Keratinocyte (primary cell): ENCODE measurements at regions not wholly inside any gene's neighbourhood (a gene's known extent, or its start where the extent isn't known, plus 50 kb on each side); places are given as distances from the start of the nearest gene placed in this dataset.
"Not testable (repeated sequence)": the region's sequence is repeated elsewhere in the genome, so short reads cannot be mapped to it uniquely, and the experiment has no call there.

Source experiments
- DNase-seq: peaks from one replicate; pipeline ENCODE4 v3.0.0-alpha.2; 2011; ENCODE audit warnings: low read depth, missing footprints, low spot score
- FAIRE-seq: peaks from 2 replicates; lab custom pipeline; 2011; peaks lifted over from hg19 to GRCh38; lab: Jason Lieb, UNC
- H2AFZ ChIP-seq: 2 replicates; pipeline ENCODE4 v1.6.0; 2012; ENCODE audit warnings: low read length, control low read depth, inconsistent platforms; ENCODE audit not compliant: control insufficient read depth
- H3K27ac ChIP-seq: 2 replicates; pipeline ENCODE4 v1.5.1; 2011; ENCODE audit warnings: low read length; ENCODE audit not compliant: control insufficient read depth, insufficient read depth
- H3K27me3 ChIP-seq: 3 replicates; pipeline ENCODE4 v1.6.0; 2011; ENCODE audit warnings: low read length; ENCODE audit not compliant: control insufficient read depth, insufficient read depth; ENCODE audit errors: extremely low read depth
- H3K36me3 ChIP-seq, 2 experiments: 2 replicates in 1 of 2; 3 replicates in 1 of 2; pipeline ENCODE4 v1.5.1; 2011; ENCODE audit warnings: low read length in 2 of 2, mild to moderate bottlenecking in 1 of 2; ENCODE audit not compliant: control insufficient read depth in 2 of 2, insufficient read depth in 2 of 2; ENCODE audit errors: extremely low read depth in 1 of 2
- H3K4me1 ChIP-seq: 3 replicates; pipeline ENCODE4 v1.5.1; 2011; ENCODE audit warnings: low read length; ENCODE audit not compliant: control insufficient read depth, insufficient read depth; ENCODE audit errors: extremely low read depth
- H3K4me2 ChIP-seq: 3 replicates; pipeline ENCODE4 v1.6.0; 2011; ENCODE audit warnings: low read depth, low read length; ENCODE audit not compliant: control insufficient read depth, insufficient read depth; ENCODE audit errors: extremely low read depth
- H3K4me3 ChIP-seq, 3 experiments: fragments of 200-600 bp in 1 of 3; sonication (generic) in 1 of 3; 2 replicates in 2 of 3; 3 replicates in 1 of 3; pipeline ENCODE4 v1.5.1; 2011 to 2016; ENCODE audit warnings: low read length in 3 of 3, mild to moderate bottlenecking in 3 of 3, control low read depth in 2 of 3, inconsistent platforms in 1 of 3, low read depth in 1 of 3, mixed read lengths in 1 of 3, mixed run types in 1 of 3, moderate library complexity in 1 of 3; ENCODE audit not compliant: control insufficient read depth in 2 of 3, insufficient read depth in 2 of 3; ENCODE audit errors: extremely low read depth in 1 of 3
- H3K79me2 ChIP-seq: 2 replicates; pipeline ENCODE4 v1.6.0; 2012; ENCODE audit warnings: low read length; ENCODE audit not compliant: control insufficient read depth, insufficient read depth
- H3K9ac ChIP-seq: 3 replicates; pipeline ENCODE4 v1.6.0; 2011; ENCODE audit warnings: low read length; ENCODE audit not compliant: control insufficient read depth, insufficient read depth; ENCODE audit errors: extremely low read depth
- H3K9me1 ChIP-seq: 3 replicates; pipeline ENCODE4 v1.6.0; 2011; ENCODE audit warnings: low read length; ENCODE audit not compliant: control insufficient read depth, insufficient read depth; ENCODE audit errors: extremely low read depth
- H3K9me3 ChIP-seq: 2 replicates; pipeline ENCODE4 v1.5.1; 2012; ENCODE audit warnings: low read depth, low read length; ENCODE audit not compliant: control insufficient read depth
- H4K20me1 ChIP-seq: 3 replicates; pipeline ENCODE4 v1.6.0; 2011; ENCODE audit warnings: low read length; ENCODE audit not compliant: control insufficient read depth, insufficient read depth; ENCODE audit errors: extremely low read depth
- EZH2 ChIP-seq: IDR thresholded peaks from one replicate; pipeline ENCODE4 v1.6.1; 2012; ENCODE audit warnings: inconsistent platforms, mild to moderate bottlenecking, low read length, moderate library complexity
- dilution Hi-C: fragments of 300-500 bp; cut with MboI; formaldehyde crosslinking; loops from one replicate; pipeline ENCODE4 v1.7.0; 2020; ENCODE audit warnings: low sequenced_read_pairs; ENCODE audit not compliant: extremely low pct_ligation_motif_present
- TF ChIP-seq, protein P1 (sequence below), 3 experiments: IDR thresholded peaks in 1 of 3; conservative IDR thresholded peaks in 1 of 3; optimal IDR thresholded peaks in 1 of 3; 2 replicates in 2 of 3; 3 replicates in 1 of 3; pipeline versions ENCODE3 to v1.5.1; 2011; ENCODE audit warnings: low read length in 3 of 3, mild to moderate bottlenecking in 3 of 3, moderate library complexity in 2 of 3, control low read depth in 1 of 3, inconsistent platforms in 1 of 3; ENCODE audit not compliant: insufficient read depth in 2 of 3; ENCODE audit errors: extremely low read depth in 1 of 3

GRCh38 chr1:157319567-157319966 is 181.4 kb upstream of the ETV3 start:
- dilution Hi-C loops, result no loop called here
- Histone ChIP-seq H3K4me1 (no peaks in the 10 kb centered on the region), H3K4me2 (no peak overlapping the region), H3K79me2 (no peaks in the 10 kb centered on the region), H3K27me3 (no peaks in the 10 kb centered on the region), H3K36me3 (no peaks in the 10 kb centered on the region), H3K4me3 (no peak overlapping the region), H3K9ac (no peak overlapping the region), H2AFZ (no peak overlapping the region), H3K9me3 (no peaks in the 10 kb centered on the region), H4K20me1 (no peaks in the 10 kb centered on the region), H3K9me1 (no peaks in the 10 kb centered on the region), H3K27ac (no peak overlapping the region)
- TF ChIP-seq, protein P1, sequence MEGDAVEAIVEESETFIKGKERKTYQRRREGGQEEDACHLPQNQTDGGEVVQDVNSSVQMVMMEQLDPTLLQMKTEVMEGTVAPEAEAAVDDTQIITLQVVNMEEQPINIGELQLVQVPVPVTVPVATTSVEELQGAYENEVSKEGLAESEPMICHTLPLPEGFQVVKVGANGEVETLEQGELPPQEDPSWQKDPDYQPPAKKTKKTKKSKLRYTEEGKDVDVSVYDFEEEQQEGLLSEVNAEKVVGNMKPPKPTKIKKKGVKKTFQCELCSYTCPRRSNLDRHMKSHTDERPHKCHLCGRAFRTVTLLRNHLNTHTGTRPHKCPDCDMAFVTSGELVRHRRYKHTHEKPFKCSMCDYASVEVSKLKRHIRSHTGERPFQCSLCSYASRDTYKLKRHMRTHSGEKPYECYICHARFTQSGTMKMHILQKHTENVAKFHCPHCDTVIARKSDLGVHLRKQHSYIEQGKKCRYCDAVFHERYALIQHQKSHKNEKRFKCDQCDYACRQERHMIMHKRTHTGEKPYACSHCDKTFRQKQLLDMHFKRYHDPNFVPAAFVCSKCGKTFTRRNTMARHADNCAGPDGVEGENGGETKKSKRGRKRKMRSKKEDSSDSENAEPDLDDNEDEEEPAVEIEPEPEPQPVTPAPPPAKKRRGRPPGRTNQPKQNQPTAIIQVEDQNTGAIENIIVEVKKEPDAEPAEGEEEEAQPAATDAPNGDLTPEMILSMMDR (optimal IDR thresholded peaks at IDR 0.05 in 1 of 3, IDR thresholded peaks at IDR 0.05 in 1 of 3, conservative IDR thresholded peaks at IDR 0.05 in 1 of 3; ENCODE audit: extremely low read depth in 1 of 3, insufficient read depth in 2 of 3, low read length in 3 of 3), result no peak
- TF ChIP-seq EZH2, result no peak
- FAIRE-seq (no peak), DNase-seq (no peak)

DNA sequence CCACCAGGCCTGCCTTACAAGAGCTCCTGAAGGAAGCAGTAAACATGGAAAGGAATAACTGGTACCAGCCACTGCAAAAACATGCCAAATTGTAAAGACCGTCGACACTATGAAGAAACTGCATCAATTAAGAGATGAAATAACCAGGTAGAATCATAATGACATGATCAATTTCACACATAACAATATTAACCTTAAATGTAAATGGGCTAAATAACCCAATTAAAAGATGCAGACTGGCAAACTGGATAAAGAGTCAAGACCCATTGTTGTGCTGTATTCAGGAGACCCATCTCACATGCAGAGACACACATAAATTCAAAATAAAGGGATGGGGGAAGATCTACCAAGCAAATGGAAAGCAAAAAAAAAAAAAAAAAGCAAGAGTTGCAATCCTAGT is 179.0 kb upstream of the ETV3 start:
- FAIRE-seq, H3K79me2 ChIP-seq, H3K27me3 ChIP-seq, H3K4me3 ChIP-seq, H3K9ac ChIP-seq, H4K20me1 ChIP-seq, H3K4me1 ChIP-seq, H3K27ac ChIP-seq, H3K36me3 ChIP-seq, dilution Hi-C loops, H3K9me1 ChIP-seq, H2AFZ ChIP-seq, H3K4me2 ChIP-seq, H3K9me3 ChIP-seq, DNase-seq: not testable (repeated sequence)

DNA sequence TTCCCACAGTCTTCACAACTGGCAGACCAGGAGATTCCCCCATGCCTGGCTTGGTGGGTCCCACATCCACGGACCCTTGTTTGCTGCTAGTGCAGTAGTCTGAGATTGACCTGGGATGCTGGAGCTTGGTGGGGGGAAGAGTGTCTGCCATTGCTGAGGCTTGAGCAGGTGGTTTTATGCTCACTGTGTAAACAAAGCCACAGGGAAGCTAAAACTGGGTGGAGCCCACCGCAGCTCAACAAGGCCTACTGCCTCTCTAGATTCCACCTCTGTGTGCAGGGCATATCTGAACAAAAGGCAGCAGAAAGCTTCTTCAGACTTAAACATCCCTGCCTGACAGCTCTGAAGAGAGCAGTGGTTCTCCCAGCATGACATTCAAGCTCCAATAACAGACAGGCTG is 177.3 kb upstream of the ETV3 start:
- Histone ChIP-seq H2AFZ (no peak overlapping the region), H3K4me2 (no peak overlapping the region), H4K20me1 (no peaks in the 10 kb centered on the region), H3K4me3 (no peak overlapping the region), H3K4me1 (no peaks in the 10 kb centered on the region), H3K27me3 (no peaks in the 10 kb centered on the region), H3K9me3 (no peaks in the 10 kb centered on the region), H3K9me1 (no peaks in the 10 kb centered on the region), H3K9ac (no peak overlapping the region), H3K36me3 (no peaks in the 10 kb centered on the region), H3K79me2 (no peaks in the 10 kb centered on the region), H3K27ac (no peak overlapping the region)
- dilution Hi-C loops, result no loop called here
- TF ChIP-seq, protein P1 (optimal IDR thresholded peaks at IDR 0.05 in 1 of 3, IDR thresholded peaks at IDR 0.05 in 1 of 3, conservative IDR thresholded peaks at IDR 0.05 in 1 of 3; ENCODE audit: extremely low read depth in 1 of 3, insufficient read depth in 2 of 3, low read length in 3 of 3), result no peak
- TF ChIP-seq EZH2, result no peak
- FAIRE-seq (no peak), DNase-seq (no peak)
